ENCODE measurements at regions not wholly inside any gene's neighbourhood (a gene's known extent, or its start where the extent isn't known, plus 50 kb on each side); places are given as distances from the start of the nearest gene placed in this dataset.

- DNase-seq (ENCODE audit: extremely low spot score, insufficient read length, low read depth): no peak
- FAIRE-seq: no peak
These were observed 74.1 kb upstream of the POU3F1 start for GRCh38 chr1:38120552-38121230.

- DNase-seq (ENCODE audit: extremely low spot score, insufficient read length, low read depth) (no peak), FAIRE-seq (no peak)
These were observed 72.4 kb upstream of the POU3F1 start for GRCh38 chr1:38118976-38119375.

GRCh38 chr1:38117444-38117887 lies 70.9 kb upstream of the POU3F1 start:
- DNase-seq (ENCODE audit: extremely low spot score, insufficient read length, low read depth) (no peak), FAIRE-seq (no peak)

- DNase-seq (ENCODE audit: extremely low spot score, insufficient read length, low read depth) (no peak), FAIRE-seq (no peak)
These were observed 69.1 kb upstream of the POU3F1 start for GRCh38 chr1:38115682-38116202.

GRCh38 chr1:38115226-38115625 lies 68.6 kb upstream of the POU3F1 start:
- FAIRE-seq (no peak), DNase-seq (ENCODE audit: extremely low spot score, insufficient read length, low read depth) (no peak)

GRCh38 chr1:38114241-38115026 lies 67.8 kb upstream of the POU3F1 start:
- no peak for DNase-seq (ENCODE audit: extremely low spot score, insufficient read length, low read depth)
- FAIRE-seq: no peak

- FAIRE-seq (no peak), DNase-seq (ENCODE audit: extremely low spot score, insufficient read length, low read depth) (no peak)
These were observed 66.6 kb upstream of the POU3F1 start for GRCh38 chr1:38113159-38113666.

GRCh38 chr1:38111589-38111988 lies 65.0 kb upstream of the POU3F1 start:
- no peak for FAIRE-seq
- DNase-seq (ENCODE audit: extremely low spot score, insufficient read length, low read depth): no peak

GRCh38 chr1:38105267-38105666 lies 58.7 kb upstream of the POU3F1 start:
- DNase-seq (ENCODE audit: extremely low spot score, insufficient read length, low read depth) (no peak), FAIRE-seq (no peak)

GRCh38 chr1:38102636-38103035 lies 56.0 kb upstream of the POU3F1 start:
- DNase-seq (ENCODE audit: extremely low spot score, insufficient read length, low read depth) (no peak), FAIRE-seq (no peak)

GRCh38 chr1:38101037-38101785 lies 54.6 kb upstream of the POU3F1 start:
- DNase-seq (ENCODE audit: extremely low spot score, insufficient read length, low read depth) (no peak), FAIRE-seq (no peak)

- DNase-seq (ENCODE audit: extremely low spot score, insufficient read length, low read depth): no peak
- no peak for FAIRE-seq
These were observed 51.7 kb upstream of the POU3F1 start for GRCh38 chr1:38098101-38098847.

GRCh38 chr1:38097284-38097898 lies 50.8 kb upstream of the POU3F1 start:
- FAIRE-seq (no peak), DNase-seq (ENCODE audit: extremely low spot score, insufficient read length, low read depth) (no peak)

Data from GM18507 (cell line).